GM18868 (cell line): ENCODE measurements at regions not wholly inside any gene's neighbourhood (a gene's known extent, or its start where the extent isn't known, plus 50 kb on each side); places are given as distances from the start of the nearest gene placed in this dataset.
A peak's percentile ranks its signal among the peaks of the same experiment; 100 is the strongest.
"Not testable (repeated sequence)": the region's sequence is repeated elsewhere in the genome, so short reads cannot be mapped to it uniquely, and the experiment has no call there.

Experiments used
- ATAC-seq: cut with Tn5 transposase; IDR thresholded peaks from one replicate; pipeline ENCODE4 v1.9.1; 2021; ENCODE audit warnings: mild to moderate bottlenecking, moderate library complexity; ENCODE audit not compliant: unreplicated experiment

- ATAC-seq, result no peak
Observed at GRCh38 chr11:49499117-49499516, 290.7 kb upstream of the FOLH1 start.

DNA sequence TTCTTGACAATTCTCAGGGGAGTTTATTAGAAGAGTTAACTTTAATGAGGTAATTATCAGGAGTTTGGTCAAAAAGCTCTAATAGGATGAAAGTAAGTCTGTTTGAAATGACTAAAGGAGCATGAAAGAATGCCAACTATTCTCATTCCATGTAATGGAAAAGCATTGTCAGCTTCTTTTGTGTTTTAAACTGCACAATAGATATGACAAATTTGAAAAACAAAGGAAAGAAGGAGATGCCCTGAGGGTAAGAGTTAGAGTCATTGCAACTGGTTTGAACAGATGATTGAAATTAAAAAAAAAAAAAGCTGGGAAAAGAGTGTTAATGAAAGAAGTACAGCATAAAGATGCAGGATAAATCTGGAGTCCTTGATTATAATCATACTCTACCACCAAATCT, 296.8 kb upstream of the FOLH1 start:
- no peak for ATAC-seq

DNA sequence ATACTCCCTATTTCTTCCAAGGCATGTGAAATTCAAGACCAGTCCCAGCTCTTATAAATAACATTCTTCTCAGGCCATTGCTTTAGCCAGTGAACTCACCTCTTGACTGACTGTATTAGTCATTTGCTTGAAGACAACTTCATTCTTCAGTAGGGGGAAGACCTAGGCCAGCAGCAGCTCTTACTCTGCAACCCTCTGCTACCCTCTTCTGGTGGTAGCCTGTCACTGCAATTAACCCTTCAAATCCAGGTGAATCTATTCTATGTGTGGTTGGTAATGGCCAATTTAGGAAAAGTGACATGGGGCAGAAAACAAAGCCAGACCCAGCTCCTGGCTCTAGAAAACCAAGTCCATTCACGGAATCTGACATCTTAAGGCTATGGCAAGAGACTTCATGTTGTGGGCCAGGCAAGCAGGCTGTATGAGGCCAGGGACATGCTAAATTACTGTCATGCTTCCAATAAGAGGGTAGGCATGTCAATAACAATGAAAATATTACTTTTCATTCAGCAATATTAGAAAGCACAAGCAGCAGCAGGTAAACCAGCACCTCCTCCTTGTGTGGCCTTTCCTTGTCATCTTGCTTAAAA, 317.9 kb upstream of the FOLH1 start:
- ATAC-seq, result peak; percentile 96

- no peak for ATAC-seq
Observed at GRCh38 chr11:49533204-49533603, 324.8 kb upstream of the FOLH1 start.

GRCh38 chr11:49538927-49539326, 330.5 kb upstream of the FOLH1 start:
- ATAC-seq, result not testable (repeated sequence)

GRCh38 chr11:49558261-49558847, 350.0 kb upstream of the FOLH1 start:
- not testable (repeated sequence) for ATAC-seq

DNA sequence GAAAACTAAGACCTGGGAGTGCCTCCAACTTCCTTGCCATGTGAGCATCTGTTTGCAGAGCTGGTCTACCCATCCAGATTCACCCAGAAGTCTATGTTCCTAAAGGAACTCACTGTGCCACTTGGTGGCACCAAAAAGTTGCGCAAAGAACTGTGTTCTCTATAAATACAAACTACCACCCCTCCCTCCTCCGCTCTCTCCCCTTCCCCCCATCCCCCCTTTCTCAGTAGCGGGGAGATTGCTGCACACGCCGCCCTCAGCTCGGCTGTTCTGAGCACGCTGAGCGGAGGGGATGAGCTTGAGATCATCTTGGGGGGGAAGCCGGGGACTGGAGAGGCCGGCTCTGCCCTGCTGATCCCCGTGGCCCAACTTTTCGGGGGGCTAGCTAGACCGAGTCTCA, 352.2 kb upstream of the FOLH1 start:
- ATAC-seq, result not testable (repeated sequence)

DNA sequence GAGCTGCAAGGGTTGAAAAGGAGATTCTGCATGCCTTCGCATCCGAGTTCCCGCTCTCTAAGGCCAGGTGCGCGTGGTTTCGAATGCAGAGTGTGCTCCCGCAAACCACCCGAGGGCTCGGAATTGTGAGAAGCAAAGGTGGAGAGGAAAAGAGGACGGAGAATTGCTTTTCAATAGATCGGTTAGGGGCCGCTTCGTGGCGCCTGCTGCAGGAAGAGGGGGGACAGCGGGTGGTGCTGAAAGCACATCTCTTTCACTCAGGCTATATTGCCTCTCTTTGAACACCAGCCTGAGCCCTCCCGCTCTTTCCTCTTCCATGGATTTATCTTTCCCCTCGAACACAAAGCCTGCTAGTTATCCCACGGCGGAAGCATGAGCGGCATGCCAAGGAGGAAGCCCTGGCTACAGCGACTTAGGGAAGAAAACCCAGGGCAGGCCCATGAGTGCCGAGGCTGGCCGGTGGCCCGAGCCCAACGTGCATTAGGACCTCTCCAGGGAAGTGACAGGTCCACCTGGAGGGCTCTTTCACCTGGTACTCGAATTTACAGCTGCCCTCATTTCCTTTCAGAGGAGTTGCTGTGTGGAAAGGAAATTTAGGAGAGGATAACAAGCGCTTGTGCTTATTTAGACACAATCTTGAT, 353.0 kb upstream of the FOLH1 start:
- not testable (repeated sequence) for ATAC-seq

GRCh38 chr11:49562262-49562661, 353.9 kb upstream of the FOLH1 start:
- ATAC-seq, result not testable (repeated sequence)

DNA sequence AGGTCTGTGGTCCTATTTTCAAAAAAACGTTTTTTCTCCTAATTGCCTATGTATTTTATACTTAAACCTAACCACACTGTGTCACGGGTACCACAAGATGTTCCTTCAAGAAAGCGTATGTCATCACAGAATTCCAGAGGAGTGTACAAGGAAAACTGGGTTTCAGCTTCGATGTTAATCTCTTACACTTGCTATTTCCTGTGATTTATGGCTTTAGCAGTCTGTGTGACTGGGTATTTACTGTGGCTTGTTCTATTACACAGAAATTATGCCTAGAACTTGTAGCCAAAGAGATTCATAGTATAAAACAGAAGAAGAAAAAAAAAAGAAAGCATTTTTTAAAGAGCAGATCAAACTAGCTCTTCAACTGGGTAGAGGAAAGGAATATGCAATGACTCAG, 371.1 kb upstream of the FOLH1 start:
- not testable (repeated sequence) for ATAC-seq

DNA sequence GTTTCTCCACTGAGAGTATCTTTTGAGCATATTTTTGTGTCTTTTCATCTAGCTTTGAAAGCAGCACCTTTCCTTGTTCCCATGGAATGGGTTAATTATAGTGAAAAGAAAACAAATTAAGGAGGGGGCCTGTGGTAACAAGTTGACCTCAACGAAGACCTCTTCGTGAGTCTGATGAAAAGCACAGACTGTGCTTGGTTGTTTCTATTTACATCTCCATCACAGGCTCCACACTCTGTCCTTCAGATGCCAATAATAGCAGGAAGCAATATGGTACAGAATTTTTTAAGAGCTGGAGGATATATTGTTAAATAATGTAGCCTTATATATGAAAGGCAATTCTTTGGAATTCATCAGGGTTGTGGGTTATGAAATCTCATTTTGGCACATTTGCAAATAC, 366.7 kb upstream of the OR4C13 start:
- ATAC-seq, result not testable (repeated sequence)

DNA sequence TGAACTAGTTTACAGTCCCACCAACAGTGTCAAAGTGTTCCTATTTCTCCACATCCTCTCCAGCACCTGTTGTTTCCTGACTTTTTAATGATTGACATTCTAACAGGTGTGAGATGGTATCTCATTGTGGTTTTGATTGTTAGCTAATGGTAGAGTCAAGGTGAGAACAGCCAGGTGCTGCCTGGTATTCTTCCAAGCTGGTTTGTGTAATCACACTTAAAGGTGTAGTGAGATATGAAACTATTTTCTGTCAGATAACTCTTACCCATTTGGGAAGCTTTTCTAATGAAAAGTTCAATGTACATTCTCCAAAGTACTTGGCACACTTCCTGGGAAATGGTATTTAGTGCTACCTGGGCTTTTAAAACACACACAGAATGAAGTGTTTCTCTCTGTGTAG, 343.3 kb upstream of the OR4C13 start:
- ATAC-seq, result not testable (repeated sequence)

- not testable (repeated sequence) for ATAC-seq
Observed at GRCh38 chr11:49623872-49624271, 328.3 kb upstream of the OR4C13 start.

GRCh38 chr11:49670705-49671104, 281.5 kb upstream of the OR4C13 start:
- ATAC-seq, result peak; percentile 50

DNA sequence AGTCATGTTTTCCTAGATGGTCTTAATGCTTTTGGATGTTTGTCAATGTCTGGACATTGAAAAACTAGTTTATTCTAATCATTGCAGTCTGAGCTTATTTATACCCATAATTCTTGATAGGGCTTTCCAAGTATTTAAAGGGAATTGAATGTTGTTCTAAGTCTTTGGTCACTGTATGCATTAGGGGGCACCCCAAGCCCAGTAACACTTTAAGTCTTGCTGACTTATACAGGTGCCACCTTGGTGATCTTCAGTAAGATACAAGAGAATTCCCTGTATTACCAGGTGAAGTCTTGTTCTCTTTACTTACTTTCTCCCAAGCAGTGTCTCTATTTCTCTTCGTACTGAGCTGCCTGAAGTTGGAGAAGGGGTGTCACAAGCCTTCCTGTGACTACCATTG, 250.1 kb upstream of the OR4C13 start:
- ATAC-seq, result not testable (repeated sequence)

GRCh38 chr11:49750447-49750846, 201.7 kb upstream of the OR4C13 start:
- ATAC-seq, result not testable (repeated sequence)

DNA sequence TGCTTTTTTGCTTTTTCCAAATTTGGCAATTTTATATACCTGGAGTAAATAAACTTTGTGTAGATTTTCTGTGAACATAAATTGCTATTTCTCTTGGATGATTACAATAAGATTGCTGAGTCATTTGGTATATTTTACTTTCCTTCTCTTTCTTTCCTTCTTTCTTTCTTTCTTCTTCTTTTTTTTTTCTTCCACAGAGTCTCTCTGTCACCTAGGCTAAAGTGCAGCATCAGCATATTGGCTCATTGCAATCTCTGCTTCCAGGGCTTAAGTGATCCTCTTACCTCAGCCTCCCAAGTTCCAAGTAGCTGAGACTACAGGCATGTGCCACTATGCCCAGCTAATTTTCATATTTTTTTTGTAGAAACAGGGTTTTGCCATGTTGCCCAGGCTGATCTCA, 201.2 kb upstream of the OR4C13 start:
- not testable (repeated sequence) for ATAC-seq

GRCh38 chr11:49780791-49781190, 171.4 kb upstream of the OR4C13 start:
- ATAC-seq, result not testable (repeated sequence)

DNA sequence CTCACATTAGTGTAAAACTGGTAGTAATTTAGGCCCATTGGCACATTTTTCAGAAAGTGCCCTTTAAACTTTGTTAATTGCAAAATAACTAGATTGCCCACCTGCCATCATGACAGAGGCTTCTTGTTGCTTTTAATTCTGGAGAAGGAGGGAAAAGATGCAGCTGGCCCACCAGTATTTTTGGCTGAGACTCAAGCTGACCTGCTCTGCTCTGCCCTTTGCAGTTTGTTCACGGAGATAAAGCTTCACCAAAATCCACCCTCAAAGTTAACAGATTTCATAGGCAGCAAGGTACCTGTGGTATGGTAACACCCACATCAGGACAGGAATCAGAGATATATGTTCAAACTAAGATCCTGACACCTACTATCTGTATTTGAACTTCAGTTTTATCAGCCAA, 170.2 kb upstream of the OR4C13 start:
- ATAC-seq, result not testable (repeated sequence)

DNA sequence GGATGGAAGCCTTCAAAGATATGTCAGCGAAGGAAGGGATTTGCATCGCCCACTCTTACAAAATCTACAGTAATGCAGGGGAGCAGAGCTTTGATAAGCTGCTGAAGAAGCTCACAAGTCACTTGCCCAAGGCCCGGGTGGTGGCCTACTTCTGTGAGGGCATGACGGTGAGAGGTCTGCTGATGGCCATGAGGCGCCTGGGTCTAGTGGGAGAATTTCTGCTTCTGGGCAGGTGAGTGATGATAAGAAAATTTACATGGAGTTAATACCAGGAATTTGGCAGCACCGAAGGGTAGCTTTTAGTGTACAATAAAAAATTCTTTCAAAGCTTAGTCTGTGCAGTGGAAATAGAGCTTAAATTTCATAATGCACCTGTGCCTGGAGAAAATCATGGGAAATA, 168.3 kb upstream of the OR4C13 start:
- not testable (repeated sequence) for ATAC-seq

- ATAC-seq, result not testable (repeated sequence)
Observed at GRCh38 chr11:49789787-49790186, 162.4 kb upstream of the OR4C13 start.

DNA sequence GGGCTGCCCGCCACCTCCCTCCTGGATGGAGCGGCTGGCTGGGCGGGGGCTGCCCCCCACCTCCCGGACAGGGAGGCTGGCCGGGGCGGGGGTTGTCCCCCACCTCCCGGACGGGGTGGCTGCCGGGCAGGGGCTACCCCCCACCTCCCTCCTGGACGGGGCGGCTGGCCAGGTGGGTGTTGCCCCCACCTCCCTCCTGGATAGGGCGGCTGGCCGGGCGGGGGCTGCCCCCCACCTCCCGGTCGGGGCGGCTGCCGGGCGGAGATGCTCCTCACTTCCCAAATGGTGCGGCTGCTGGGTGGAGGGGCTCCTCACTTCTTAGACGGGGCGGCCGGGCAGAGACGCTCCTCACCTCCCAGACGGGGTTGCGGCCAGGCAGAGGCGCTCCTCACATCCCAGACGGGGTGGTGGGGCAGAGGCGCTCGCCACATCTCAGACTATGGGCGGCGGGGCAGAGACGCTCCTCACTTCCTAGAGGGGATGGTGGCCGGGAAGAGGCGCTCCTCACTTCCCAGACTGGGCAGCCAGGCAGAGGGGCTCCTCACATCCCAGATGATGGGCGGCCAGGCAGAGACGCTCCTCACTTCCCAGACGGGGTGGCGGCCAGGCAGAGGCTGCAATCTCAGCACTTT, 153.9 kb upstream of the OR4C13 start:
- not testable (repeated sequence) for ATAC-seq
